SU-DHL-6 (cell line): ENCODE measurements at regions not wholly inside any gene's neighbourhood (a gene's known extent, or its start where the extent isn't known, plus 50 kb on each side); places are given as distances from the start of the nearest gene placed in this dataset.

Source experiments
- EZH2phosphoT487 ChIP-seq: fragments of 200-600 bp; sonication (generic), shearing (Covaris generic); conservative IDR thresholded peaks from 2 replicates; pipeline ENCODE4 v1.6.1; 2018; ENCODE audit warnings: mild to moderate bottlenecking, antibody characterized with exemption, low read length, moderate library complexity, mixed read lengths
- TF ChIP-seq, protein P1 (sequence below): fragments of 200-600 bp; sonication (generic); IDR thresholded peaks from one replicate; pipeline ENCODE4 v1.5.1; 2017; ENCODE audit warnings: antibody characterized with exemption, mild to moderate bottlenecking, low read length, moderate library complexity; ENCODE audit not compliant: insufficient read depth, poor library complexity, severe bottlenecking

DNA sequence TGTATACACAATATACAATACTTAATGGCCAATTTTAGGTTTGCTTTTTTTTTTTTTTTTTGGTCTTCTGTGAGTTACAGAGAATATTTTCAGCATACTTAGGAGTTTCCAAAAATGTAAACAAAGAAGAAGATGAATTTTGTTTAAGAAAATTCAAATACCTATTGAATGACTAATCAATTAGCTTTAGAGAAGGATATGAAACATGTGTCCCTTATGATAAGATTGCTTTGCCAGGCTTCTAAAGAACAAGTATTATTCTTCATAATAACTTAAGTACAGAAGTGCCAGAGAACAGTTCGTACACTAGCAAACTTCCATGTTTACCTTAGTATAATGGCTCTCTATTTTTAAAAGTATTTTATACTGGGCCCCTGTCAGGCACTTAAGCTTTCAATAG, 1191.0 kb upstream of the NCAM2 start:
- no peak for TF ChIP-seq EZH2phosphoT487
- TF ChIP-seq, protein P1, sequence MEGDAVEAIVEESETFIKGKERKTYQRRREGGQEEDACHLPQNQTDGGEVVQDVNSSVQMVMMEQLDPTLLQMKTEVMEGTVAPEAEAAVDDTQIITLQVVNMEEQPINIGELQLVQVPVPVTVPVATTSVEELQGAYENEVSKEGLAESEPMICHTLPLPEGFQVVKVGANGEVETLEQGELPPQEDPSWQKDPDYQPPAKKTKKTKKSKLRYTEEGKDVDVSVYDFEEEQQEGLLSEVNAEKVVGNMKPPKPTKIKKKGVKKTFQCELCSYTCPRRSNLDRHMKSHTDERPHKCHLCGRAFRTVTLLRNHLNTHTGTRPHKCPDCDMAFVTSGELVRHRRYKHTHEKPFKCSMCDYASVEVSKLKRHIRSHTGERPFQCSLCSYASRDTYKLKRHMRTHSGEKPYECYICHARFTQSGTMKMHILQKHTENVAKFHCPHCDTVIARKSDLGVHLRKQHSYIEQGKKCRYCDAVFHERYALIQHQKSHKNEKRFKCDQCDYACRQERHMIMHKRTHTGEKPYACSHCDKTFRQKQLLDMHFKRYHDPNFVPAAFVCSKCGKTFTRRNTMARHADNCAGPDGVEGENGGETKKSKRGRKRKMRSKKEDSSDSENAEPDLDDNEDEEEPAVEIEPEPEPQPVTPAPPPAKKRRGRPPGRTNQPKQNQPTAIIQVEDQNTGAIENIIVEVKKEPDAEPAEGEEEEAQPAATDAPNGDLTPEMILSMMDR, result no peak
